HepG2 (cell line): ENCODE measurements at regions not wholly inside any gene's neighbourhood (a gene's known extent, or its start where the extent isn't known, plus 50 kb on each side); places are given as distances from the start of the nearest gene placed in this dataset.

Experiments
- KIAA2018 ChIP-seq: sonication (generic); formaldehyde crosslinking; IDR thresholded peaks from 2 replicates; pipeline ENCODE4 v1.5.0; 2020; ENCODE audit warnings: mild to moderate bottlenecking, missing genetic modification reagents, borderline replicate concordance
- SNAPC4 ChIP-seq: sonication (generic); formaldehyde crosslinking; IDR thresholded peaks from 2 replicates; pipeline ENCODE4 v1.4.0; 2020; ENCODE audit warnings: mild to moderate bottlenecking, missing genetic modification reagents

GRCh38 chr4:125003840-125004239, 291.3 kb upstream of the ANKRD50 start (continued):
- TF ChIP-seq KIAA2018 (CRISPR knock-in tag) (no peak), SNAPC4 (CRISPR knock-in tag) (no peak)
